ENCODE measurements at regions not wholly inside any gene's neighbourhood (a gene's known extent, or its start where the extent isn't known, plus 50 kb on each side); places are given as distances from the start of the nearest gene placed in this dataset.

DNA sequence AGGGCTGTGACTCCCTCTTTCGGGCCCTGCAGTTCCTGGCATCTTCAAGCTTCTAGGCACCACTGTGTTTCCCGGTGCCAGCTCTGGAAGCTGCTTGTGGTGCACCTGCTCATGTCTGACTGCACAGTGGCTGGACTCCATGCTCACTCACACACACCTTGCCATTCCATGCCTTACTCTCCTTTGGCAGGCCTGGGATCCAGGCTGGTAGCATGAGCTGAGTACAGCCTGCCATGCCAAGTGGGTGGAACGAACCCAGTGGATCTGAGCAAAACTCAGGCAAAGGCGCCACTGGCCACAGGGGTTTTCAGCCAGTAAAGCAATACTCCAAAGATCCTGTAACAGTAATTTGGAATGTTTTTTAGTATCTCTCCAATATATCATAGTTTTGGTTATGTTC lies 902.7 kb upstream of the USP15 start:
- DNase-seq, result no peak

DNA sequence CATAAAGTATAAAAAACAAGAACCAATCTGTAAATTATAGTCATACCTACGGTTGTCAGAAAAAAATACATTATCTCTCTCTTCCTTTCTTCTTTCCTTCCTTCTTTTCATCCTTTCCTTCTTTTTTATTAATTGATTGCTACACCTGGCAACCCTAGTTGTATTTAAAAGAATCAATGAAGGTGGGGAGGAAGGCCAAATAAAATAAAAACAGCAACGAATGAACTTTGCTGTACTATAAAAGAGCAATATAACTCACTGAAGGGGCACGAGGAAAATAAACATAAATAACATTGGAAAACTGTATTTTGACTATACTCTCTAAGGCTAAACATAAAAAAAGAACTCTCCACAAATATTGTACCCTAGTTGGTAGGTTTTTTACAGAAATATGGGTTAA lies 898.2 kb upstream of the USP15 start:
- no peak for DNase-seq

DNA sequence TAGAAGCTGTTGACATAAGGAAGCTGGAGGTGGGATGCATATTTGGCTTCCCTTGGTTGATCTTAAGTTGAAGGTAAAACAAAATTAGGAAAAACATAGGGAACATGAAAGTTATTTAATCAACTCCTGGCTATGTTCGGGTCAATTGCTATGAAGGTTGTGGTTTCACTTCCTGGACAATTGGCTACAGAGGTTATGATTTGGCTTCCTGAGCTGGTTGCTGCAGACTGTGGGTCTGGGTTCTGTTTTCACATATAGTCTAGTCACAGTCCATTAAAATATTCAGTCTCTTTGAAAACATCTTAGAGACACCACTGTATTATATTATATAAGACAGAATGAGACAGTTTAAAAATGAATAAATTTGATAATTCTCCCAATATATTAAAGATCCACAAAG lies 895.2 kb upstream of the USP15 start:
- no peak for DNase-seq

DNA sequence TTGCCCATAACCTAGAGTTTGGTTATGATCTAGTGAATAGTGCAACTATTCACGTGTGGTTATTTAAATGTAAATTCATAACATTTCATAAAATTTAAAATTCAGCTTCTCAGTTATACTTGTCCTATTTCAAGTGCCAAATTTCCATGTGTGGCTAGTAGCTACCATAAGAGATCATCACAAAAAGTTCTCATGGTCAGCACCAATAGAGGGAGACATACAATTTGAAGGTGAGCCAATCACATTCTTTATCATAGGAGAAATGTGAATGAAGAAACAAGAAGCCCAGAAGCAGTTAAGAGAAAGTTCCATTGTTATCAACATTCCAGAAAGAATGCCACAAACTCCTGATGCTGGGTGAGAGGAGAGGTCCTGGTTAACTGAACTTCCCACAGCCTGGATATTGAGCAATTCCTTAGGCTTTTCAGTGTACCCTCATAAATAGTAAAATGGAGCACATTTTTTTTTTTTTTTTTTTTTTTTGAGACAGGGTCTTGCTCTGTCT lies 892.9 kb upstream of the USP15 start:
- DNase-seq, result no peak

DNA sequence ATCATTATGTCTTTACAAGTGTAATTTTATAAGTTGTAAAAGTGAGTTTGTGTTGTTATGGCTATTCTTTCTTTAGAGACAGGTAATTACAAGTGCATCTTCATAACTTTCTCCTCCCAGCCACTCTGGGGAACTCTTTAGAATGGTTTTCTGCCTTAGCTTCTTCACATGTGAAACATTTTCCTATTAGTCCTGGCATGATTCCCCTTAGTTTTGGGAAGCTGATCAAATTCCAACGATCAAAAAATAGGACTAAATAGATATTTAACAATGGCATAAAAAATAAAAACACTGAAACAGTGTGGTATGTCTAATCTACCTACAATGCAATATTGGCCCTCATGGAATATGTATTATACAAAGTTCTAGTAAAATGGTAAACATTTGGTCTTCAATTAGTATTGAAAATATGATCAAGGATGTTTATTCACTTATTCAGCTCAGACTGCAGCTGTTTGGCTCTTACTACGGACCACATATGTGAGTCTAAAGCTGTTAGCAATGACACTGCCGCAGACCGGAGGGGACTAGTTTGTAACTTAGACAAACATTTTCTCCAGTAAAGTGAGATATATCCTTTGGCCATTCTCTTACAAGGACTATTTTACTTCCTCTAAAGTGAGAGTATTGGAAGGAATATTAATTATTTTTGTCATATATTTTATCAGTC lies 890.8 kb upstream of the USP15 start:
- DNase-seq, result no peak

DNA sequence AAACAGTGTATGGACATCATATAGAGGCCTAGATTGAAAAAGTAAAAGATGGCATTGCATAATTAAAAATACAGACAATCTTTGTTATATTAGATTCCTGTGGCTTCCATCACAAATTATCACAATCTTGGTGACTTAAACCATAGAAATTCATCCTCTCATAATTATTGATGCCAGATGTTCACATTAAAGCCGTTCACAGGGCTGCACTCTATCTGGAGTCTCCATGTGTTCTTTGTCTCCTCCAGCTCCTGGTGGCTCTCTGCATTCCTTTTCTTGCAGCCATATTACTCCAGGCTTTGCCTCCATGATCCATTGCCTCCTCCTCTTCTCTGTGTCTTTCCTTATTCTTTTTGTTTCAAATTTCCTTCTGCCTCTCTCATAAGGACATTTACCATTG lies 875.7 kb upstream of the USP15 start:
- no peak for DNase-seq

DNA sequence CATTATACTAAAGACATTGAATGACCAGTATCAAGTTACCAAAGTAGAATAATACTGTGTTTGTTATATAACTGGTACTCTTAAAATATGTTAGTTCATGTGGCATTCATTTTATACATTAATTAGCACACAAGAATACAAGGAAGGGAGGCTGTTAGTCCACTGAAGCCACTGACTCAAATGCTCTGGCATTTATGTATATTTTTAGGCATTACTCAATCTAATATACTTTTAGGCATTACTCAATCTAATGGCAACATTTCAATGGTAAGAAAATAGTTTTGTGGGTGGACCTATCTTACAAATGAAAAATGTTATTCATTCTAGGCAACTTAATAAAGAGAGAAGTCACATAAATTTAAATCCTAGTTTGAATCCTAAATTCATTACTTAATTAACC lies 874.4 kb upstream of the USP15 start:
- DNase-seq, result no peak

DNA sequence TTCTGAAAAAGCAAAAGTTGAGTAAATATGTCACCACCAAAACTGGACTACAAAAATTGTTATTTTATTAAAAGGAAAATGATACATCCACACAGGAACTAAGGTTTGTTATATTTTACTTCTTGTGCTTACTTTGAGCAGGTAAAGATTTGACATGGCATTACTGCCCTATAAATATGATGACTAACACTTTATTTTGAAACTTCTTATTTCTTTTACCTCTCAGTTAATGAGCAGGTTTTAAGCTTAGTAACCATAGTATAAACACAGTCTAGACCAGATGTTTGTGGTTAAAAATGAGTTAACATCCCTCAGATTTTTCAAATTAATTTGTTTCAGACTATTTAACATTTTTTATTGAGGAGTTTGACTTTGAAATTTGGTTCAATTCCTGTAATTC lies 862.5 kb upstream of the USP15 start:
- no peak for DNase-seq

DNA sequence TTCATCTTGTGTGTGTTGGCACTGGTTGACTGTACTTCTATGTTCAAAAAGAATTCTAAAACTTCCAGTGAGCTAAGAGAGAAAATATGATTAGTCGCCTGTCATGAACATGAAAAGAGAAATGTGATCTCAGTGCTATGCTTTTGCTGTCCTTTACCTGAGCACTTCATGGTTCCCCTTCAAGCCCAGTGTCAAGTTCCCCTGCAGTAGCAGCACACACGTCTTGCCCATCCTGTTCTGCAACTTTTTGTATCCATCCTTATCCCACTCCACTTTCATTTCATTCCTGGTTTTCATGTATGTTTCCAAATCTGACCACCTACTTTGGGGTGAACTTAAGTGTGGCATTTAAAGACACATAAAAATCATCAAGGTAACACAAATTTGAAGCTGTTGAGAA lies 848.0 kb upstream of the USP15 start:
- DNase-seq, result no peak

DNA sequence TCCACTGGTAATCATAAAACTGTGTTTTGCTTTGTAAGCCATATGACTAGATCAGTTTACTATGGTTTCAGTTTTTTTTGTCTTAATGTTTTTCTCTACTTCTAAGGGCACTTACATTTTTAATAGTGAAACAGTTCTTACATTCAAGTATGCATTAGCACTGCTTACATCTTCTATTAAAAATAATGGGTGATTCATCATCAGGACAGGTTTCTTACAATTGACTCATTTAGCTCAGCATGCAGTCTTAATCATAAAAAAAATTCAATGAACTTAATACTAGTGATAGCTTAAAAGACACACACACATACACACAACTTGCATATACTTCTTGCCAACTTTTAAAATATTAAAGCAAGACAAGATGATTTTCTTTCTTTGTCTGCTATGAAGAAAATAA lies 845.7 kb upstream of the USP15 start:
- DNase-seq, result no peak

DNA sequence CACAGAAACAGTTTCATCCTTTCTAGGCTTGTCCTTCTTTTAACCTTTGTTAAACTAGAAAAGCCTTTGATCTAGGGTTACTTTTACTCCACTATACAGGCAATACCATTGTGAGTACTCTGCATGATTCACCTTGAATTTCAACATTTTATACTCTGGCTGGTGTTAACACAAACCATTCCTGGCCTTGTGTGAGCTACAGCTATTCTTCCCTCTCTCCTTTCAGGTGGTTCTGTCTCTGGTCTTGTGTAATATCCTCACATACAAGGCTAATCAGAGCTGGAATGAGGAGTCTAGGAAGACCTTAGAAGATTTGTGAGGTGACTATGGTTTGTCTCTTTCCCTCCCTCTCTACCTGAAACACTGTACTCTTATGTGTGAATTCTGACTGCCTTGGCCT lies 837.4 kb upstream of the USP15 start:
- DNase-seq, result no peak

DNA sequence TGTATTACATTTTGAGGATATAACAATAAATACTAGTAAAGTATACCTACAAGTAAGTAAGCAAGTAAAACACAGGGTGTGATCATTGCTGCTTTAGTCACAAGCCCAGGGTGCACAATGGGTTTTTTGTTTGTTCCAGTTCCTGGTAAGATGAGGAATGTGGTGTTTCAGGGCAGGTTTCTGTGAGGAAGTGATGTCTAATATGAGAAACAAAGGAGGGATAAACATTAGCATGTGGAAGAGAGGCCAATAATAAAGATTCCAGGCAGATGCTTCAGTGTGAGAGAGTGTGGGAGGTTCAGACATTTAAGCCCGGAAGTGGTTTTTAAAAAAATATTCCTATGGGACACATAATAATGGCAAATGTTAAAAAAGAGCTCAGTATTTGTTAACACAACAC lies 808.1 kb upstream of the USP15 start:
- no peak for DNase-seq

DNA sequence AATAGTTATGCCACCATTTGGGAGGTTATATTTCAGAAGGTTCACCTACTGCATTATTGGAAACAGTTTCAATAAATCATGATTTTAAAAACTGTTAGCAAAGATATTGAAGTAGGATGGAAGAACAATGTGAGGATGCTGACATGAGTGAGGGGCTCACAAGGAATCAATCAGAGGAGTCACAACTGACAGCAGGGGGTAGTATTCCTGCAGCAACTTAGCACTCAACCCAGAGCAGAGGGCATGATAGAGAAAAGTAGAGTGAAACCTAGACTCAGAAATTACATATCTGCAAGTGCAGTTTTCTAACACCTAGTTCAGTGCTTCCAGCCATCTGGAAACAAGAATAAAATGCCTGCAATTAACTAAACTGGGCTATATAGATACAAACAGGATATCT lies 772.5 kb upstream of the USP15 start:
- DNase-seq, result no peak

DNA sequence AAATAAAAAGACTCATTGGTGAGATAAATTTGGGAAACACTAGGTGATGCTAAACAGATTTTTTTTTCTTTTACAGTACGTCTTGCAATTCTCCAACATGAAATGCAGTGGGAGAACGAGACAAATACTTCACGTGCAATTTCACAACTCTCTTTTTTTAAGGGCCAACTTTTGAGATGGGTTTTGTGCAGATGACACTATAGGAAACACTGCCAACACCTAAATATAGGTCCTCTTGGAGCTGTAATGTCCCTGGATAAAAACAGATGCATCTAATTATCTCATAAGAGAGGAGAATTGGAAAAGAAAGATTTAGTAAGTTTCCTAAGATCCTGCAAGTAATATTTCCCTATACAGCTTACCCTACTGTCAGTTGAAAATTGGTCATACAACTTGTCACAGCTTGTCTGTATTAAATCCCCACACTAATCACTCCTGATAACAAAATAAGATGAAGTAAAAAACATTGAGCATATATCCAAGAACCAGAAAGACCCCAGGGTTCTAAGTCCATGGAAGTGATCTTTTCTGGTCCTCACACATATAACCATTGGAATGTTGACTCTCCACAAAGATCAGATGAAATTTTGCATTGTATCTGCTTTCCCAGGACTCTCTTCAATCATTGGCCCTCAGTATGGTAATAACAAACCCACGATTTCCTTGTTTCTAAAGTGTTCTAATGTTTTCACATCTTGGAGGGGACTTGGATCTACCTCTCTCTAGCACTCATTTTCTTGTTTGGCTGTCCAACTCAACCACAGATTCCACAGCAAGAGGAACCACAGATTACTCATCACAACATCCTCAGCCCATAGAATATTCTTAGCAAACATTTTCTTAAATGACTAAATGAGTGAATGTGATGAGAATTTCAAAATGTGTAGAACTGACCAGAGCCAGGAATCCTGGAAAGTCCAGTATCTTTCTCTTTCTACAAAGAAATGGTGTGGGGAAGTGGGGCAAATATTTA lies 769.4 kb upstream of the USP15 start:
- no peak for DNase-seq

DNA sequence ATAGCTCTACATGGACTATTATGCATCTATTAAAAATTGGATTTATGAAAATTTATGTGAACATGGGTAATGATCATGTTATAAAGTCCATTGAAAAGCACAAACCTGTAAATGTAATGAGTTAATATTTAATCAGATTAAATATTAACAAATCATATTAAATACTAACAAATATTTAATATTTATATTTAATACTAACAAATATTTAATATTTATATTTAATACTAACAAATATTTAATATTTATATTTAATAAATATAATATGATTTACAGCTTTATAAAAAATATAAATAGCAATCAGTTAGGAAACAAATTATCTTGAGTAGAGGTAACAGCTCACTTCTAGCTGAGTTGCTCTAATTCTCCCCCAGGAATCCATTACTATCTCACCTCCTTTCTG lies 758.0 kb upstream of the USP15 start:
- no peak for DNase-seq

DNA sequence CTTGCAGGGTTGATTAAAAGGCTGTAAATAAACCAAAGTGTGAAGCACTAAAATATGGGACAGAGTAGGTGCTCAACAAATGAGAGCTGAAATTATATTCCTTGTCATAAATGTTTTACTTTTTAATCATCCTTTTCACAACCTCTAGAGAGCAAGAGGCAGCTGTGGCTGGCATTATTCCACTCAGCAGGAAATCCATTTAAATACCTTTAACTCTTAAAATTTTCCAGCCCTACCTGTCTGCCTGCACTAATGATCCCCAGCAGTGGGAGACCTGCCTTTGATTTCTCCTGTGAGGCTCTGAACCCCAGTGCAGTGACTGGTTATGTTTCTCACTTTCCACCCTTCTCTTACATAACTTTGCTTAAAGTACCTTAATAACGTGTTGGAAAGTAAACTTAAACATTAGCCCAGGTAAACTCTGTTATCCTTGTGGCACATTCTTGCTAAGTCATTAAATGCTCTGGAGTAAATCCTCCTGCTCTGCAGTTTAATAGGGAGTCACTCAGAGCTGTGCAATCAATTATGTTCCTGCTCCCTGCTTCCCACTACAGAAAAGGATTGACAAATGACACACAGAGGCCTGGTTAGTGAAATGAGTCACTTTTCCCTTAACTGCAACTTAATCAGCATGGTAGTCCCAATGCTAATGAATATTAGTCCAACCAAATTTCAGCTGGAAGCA lies 755.7 kb upstream of the USP15 start:
- DNase-seq, result no peak

DNA sequence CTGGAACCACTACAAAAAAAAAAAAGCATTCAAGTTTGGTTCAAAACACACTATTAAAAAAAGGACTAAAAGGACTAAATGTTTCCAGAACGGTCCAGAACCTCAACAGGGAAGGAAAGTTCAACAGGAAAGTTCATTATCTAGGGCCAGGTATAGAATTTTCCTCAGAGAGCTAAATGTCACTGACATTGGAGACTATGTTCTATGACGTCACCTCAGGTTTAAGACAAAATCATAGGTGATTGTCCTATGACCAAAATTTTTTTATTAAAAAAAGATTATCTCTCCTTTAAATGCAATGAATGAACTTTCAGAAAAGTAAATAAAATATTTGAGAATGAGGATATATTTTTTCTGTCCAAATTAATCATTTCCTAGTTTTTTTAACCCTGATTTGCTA lies 746.7 kb upstream of the USP15 start:
- no peak for DNase-seq

DNA sequence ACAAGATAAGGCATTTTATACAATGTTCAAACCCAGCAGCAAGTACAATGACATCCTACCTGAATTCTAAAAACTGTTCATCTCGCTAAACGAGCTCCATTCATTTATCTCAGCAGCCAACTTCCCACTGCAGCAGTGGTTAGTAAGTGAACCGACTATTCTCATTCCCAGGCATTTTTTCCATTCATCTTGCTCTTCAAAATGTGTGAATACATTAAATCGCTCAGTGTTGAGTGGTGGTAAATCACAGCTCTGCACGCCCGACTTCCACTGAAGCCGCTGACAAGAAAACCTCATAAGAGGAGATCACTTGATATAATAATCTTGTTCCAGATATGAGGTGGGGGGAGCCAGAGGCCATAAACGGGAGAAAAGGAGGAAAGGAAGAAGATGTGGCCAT lies 746.2 kb upstream of the USP15 start:
- DNase-seq, result no peak

DNA sequence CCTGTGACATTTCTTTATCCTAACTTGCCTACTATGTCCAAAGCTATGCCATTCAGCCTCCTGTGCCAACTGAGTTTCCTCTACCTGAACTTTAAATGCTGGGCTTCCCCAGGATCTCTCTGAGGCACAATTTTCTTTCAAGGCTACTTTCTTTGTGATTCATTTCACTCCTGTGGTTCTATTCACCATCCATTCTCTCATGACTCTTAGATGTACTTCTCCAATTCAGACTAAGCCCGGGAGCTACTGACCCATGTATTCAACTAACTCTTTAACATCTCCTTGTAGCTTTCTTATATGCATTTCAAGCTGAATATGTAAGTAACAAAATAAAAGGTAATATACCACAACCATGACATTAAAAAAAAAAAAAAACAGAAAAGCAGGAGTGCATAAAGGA lies 738.9 kb upstream of the USP15 start:
- no peak for DNase-seq

DNA sequence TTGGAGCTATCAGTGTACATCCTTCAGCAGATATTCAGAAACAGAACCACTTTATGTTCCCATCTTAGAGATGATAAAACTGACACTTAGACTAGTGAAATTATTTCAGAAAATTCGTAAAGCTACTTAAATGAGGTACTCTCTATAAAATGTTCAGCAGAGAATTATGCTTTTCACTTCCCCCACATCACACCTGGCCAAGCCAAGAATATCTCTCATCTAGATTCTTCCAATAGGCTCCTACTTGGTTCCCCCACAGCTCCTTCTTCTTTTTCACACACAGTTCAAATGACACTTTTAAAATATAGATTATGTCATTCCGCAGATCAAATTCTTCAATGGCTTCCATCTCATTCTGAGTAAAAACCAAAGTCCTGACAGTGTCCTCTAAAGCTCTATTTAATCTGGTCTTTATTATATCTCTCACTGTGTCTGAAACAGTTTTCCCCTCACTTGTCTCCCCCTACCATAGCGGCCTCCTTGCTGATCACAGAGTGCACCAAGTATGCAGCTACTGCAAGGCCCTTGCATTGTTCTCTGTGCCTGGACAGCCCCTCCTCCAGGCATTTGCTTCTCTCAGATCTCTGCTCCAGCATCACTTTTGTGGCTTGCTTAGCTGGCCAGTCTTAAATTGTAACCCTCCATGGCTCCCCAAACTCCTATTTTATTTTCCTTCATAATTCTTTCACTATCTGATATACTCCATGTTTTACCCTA lies 736.8 kb upstream of the USP15 start:
- no peak for DNase-seq

DNA sequence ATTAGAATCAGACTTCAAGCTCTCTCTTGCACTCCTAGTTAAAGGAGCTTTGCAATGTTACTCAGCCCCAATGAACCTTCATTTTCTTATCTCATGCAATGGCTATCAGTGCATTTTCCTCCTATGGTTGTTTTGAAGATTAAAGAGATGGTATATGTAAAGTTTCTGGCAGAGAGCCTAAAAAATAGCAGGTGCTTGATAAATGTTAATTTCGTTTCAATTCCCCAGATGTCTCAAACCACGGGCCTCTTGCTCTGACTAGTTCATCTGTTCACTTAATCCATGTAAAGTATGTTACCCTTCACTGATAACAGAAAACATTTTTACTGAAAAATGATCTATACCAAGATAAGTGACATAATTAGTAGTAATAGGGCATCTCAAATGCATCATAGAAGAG lies 735.4 kb upstream of the USP15 start:
- no peak for DNase-seq

DNA sequence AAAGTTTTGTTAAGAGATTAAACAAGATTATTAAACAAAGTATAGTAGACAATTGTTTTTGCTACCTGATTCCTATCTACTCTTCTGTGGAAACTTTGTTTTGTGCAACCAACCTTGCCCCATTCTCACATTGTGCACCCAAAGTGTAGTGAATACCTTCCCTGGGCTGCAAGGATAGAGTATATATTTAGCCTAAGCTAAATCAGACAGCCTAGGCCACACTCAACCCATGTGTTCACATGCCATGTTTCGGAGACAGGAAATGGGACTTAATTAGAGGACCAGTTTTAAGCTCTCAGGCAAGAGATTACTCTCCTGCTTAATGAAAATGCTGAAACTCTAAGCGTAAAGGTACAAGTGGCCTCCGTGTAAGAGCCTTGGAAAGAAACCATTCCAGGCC lies 734.9 kb upstream of the USP15 start:
- DNase-seq, result no peak

DNA sequence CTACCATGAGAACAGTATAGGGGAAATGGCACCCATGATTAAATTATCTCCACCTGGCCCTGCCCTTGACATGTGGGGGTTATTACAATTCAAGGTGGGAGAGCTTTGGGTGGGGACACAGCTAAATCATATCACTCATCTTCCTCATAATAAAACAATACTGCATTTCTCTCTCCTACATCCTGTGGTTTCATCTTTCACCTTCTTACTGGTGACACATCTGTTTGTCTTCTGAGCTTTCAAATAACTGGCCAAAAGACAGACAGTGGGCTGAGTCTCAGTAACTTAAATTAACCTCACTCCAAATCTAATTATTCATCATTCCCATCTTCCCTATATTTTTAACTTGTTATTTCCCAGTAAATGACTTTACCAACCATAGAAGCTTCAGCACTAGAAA lies 729.7 kb upstream of the USP15 start:
- DNase-seq, result no peak

All from CD4-positive, alpha-beta T cell treated with Interleukin-21 for 1 hour (primary cell).